ENCODE measurements at regions not wholly inside any gene's neighbourhood (a gene's known extent, or its start where the extent isn't known, plus 50 kb on each side); places are given as distances from the start of the nearest gene placed in this dataset.

- intact Hi-C loops (cut with DNase I), result loop anchor here (5.0 kb wide), 1 partner anchor 501 kb away; no protein-coding TSS in a partner anchor
- Histone ChIP-seq H3K27ac (no peak overlapping the region), H3K4me3 (no peak overlapping the region), H3K9me3 (no peaks in the 10 kb centered on the region), H3K36me3 (no peaks in the 10 kb centered on the region), H3K27me3 (no peaks in the 10 kb centered on the region), H3K4me1 (no peaks in the 10 kb centered on the region)
- DNase-seq (ENCODE audit: extremely low spot score in 2 of 2), result no peak
- TF ChIP-seq CTCF (IDR thresholded peaks at IDR 0.05) (no peak), POLR2AphosphoS5 (IDR thresholded peaks at IDR 0.05; ENCODE audit: insufficient read depth in 1 of 2, low read depth in 1 of 2) (no peak), POLR2A (IDR thresholded peaks at IDR 0.05) (no peak)
Measured at GRCh38 chr15:37370941-37371340, 270.6 kb upstream of the MEIS2 start.

GRCh38 chr15:37372064-37372463 lies 271.7 kb upstream of the MEIS2 start:
- intact Hi-C loops (cut with DNase I), result loop anchor here (5.0 kb wide), 1 partner anchor 500 kb away; no protein-coding TSS in a partner anchor
- no peak overlapping the region for H3K4me3 ChIP-seq
- no peaks in the 10 kb centered on the region for H3K27me3 ChIP-seq
- DNase-seq (ENCODE audit: extremely low spot score in 2 of 2), result no peak
- no peak overlapping the region for H3K27ac ChIP-seq
- no peaks in the 10 kb centered on the region for H3K4me1 ChIP-seq
- TF ChIP-seq POLR2AphosphoS5 (IDR thresholded peaks at IDR 0.05; ENCODE audit: insufficient read depth in 1 of 2, low read depth in 1 of 2) (no peak), POLR2A (IDR thresholded peaks at IDR 0.05) (no peak), CTCF (IDR thresholded peaks at IDR 0.05) (no peak)
- no peaks in the 10 kb centered on the region for H3K9me3 ChIP-seq
- H3K36me3 ChIP-seq, result no peaks in the 10 kb centered on the region

- H3K4me3 ChIP-seq, result no peak overlapping the region
- H3K27me3 ChIP-seq, result no peaks in the 10 kb centered on the region
- intact Hi-C loops (cut with DNase I), result no loop called here
- H3K36me3 ChIP-seq, result no peaks in the 10 kb centered on the region
- no peak overlapping the region for H3K27ac ChIP-seq
- TF ChIP-seq CTCF (IDR thresholded peaks at IDR 0.05) (no peak), POLR2A (IDR thresholded peaks at IDR 0.05) (no peak), POLR2AphosphoS5 (IDR thresholded peaks at IDR 0.05; ENCODE audit: insufficient read depth in 1 of 2, low read depth in 1 of 2) (no peak)
- no peaks in the 10 kb centered on the region for H3K9me3 ChIP-seq
- H3K4me1 ChIP-seq, result no peaks in the 10 kb centered on the region
- no peak for DNase-seq (ENCODE audit: extremely low spot score in 2 of 2)
Measured at GRCh38 chr15:37375519-37375918, 275.2 kb upstream of the MEIS2 start.

GRCh38 chr15:37377428-37377827 lies 277.1 kb upstream of the MEIS2 start:
- no peaks in the 10 kb centered on the region for H3K36me3 ChIP-seq
- H3K27ac ChIP-seq, result no peak overlapping the region
- intact Hi-C loops (cut with DNase I), result no loop called here
- no peak overlapping the region for H3K4me3 ChIP-seq
- H3K9me3 ChIP-seq, result no peaks in the 10 kb centered on the region
- no peaks in the 10 kb centered on the region for H3K4me1 ChIP-seq
- DNase-seq (ENCODE audit: extremely low spot score in 2 of 2), result no peak
- TF ChIP-seq POLR2AphosphoS5 (IDR thresholded peaks at IDR 0.05; ENCODE audit: insufficient read depth in 1 of 2, low read depth in 1 of 2) (no peak), POLR2A (IDR thresholded peaks at IDR 0.05) (no peak), CTCF (IDR thresholded peaks at IDR 0.05) (no peak)
- H3K27me3 ChIP-seq, result no peaks in the 10 kb centered on the region

- DNase-seq (ENCODE audit: extremely low spot score in 2 of 2), result no peak
- H3K27me3 ChIP-seq, result no peaks in the 10 kb centered on the region
Measured at GRCh38 chr15:37394402-37395099, 294.2 kb upstream of the MEIS2 start.

More at GRCh38 chr15:37394402-37395099, 294.2 kb upstream of the MEIS2 start:
- TF ChIP-seq POLR2AphosphoS5 (IDR thresholded peaks at IDR 0.05; ENCODE audit: insufficient read depth in 1 of 2, low read depth in 1 of 2), result no peak
- no peak for TF ChIP-seq POLR2A (IDR thresholded peaks at IDR 0.05)
- TF ChIP-seq CTCF (IDR thresholded peaks at IDR 0.05), result no peak
- H3K9me3 ChIP-seq, result no peaks in the 10 kb centered on the region
- intact Hi-C loops (cut with DNase I), result no loop called here
- no peaks in the 10 kb centered on the region for H3K36me3 ChIP-seq
- H3K27ac ChIP-seq, result no peak overlapping the region
- no peak overlapping the region for H3K4me3 ChIP-seq
- H3K4me1 ChIP-seq, result no peaks in the 10 kb centered on the region

Measured in vagina (tissue), 2 donors.